A673 (cell line): ENCODE measurements at regions not wholly inside any gene's neighbourhood (a gene's known extent, or its start where the extent isn't known, plus 50 kb on each side); places are given as distances from the start of the nearest gene placed in this dataset.

Source experiments
- CTCF ChIP-seq: fragments of 300-800, 200-600 bp; sonication (generic); conservative IDR thresholded peaks from 2 replicates; pipeline ENCODE4 v1.5.1; 2017; ENCODE audit warnings: low read depth, mild to moderate bottlenecking, antibody characterized with exemption, low read length, moderate library complexity, mixed read lengths
- EZH2 ChIP-seq: fragments of 200-600 bp; sonication (generic); IDR thresholded peaks from 2 replicates; pipeline ENCODE4 v1.6.1; 2017; ENCODE audit warnings: borderline replicate concordance, low read depth, mild to moderate bottlenecking, mixed read lengths, antibody characterized with exemption, low read length; ENCODE audit not compliant: poor library complexity, severe bottlenecking

GRCh38 chr12:69014047-69014446, 81.1 kb upstream of the CPM start:
- TF ChIP-seq CTCF (no peak), EZH2 (no peak)
